Glomerular endothelial cell (primary cell): ENCODE measurements at regions not wholly inside any gene's neighbourhood (a gene's known extent, or its start where the extent isn't known, plus 50 kb on each side); places are given as distances from the start of the nearest gene placed in this dataset.

Experiments used
- DNase-seq: peaks from one replicate; pipeline ENCODE4 v3.0.0-alpha.2; 2011; ENCODE audit warnings: low read depth, low spot score; ENCODE audit errors: extremely low read depth

DNA sequence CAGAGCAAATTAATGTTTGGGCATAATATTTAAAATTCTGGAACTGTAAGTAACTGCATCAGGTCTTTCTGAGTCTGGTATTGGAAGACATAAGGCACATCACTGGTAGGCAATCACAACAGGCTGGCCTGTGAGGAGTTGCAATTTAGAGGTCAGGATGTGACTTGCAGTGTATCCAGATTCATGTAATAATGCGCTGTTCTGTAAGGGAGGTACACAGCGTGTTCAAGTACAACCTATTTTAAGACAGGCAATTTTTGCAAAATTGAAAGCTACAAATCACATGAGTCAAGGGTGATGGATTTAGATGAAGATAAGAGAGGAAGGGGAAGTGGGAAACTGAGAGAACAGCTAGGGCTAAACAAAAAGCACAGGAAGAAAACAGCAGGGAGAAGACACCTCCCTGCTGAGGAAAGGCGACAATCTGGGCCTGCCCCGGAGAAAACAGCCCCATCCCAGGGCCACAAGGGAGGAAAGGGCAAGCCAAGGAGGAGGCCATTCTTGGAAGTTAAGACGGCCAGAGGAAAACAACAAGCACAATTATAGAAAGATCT lies 138.1 kb downstream of the LACC1 start:
- no peak for DNase-seq

DNA sequence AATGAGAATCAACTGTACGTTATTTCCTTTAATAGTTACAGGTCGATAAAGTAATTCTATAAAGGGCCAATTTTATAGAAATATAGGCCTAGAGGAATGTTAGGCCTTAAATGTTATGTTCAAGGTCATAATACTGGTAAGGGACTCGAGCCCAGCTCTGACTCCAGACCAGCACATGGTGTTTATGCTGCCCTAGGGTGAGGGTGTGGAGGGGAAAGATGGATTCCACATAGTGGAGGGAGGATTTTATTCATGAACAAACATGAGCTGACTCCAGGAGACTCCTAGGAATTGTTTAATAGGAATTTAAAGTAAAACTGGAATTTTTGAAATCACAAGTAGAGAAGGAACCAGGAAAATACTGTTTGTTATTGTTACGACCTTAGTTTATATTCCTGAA lies 139.9 kb downstream of the LACC1 start:
- no peak for DNase-seq

DNA sequence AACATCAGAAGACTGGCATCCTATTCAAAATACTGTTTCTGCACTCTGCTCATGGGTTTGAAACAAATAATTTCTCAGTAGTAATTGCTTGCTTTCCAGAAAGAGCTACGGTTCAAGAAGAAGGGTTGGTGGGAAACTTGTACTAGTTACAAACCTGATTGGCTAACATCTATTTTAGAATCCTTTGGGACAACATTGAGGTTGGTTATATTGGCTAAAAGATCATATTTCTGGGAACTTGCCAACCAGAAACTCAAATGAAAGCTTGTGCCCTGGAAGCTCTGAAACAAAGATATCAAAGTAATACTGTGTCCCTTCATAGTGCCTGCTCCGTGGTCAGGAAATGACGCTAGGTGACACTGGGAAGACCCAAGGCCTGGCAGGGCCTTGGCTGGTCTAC lies 141.7 kb downstream of the LACC1 start:
- DNase-seq = no peak

DNA sequence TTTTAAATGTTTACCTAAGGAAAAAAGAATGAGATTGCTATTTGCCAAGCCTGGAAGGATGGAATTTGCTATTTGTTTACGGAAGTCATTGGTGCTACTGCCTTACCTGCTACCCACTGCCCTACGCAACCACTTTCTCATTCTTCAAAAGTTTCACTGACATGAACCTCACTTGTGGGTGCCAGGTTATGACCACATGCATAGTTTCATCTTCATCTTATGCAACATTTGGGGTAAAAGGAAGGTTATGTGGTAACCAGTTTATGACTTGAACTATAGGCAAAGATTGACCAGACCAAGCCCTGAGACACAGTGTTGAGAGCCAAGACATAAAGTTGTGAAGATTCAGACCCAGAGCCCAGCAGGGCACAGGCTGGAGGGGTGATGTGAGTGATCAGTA lies 142.5 kb downstream of the LACC1 start:
- DNase-seq = no peak

DNA sequence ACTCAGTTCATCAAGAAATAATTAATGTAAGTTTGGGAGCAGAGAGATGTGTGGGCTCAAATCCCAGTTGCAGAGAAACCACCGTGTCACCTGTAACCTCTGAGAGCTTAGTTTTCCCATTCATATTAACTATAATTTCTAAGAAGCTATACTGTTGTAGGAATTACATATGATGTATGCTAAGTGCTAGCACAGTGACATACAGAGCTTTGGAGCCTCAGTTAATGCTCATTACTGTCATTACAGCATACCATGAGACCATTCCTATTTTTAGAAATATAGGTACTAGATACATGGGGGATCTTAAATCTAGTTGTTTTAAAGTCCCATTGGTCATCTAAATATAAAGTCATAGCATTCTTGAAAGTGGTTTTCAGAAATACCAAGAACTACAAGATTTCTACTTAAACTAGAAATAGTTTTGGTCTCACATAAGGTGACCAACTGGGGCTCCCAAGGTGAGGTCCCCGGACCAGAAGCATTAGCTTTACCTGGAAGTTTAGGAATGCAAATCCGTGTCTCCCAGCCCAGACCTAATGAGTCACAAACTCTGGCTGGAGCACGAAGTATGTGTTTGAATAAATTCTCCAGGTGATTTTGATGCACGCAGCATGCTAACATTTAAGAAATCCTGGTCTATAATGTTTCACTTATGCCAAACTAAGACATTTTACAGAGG lies 144.6 kb downstream of the LACC1 start:
- DNase-seq = no peak

DNA sequence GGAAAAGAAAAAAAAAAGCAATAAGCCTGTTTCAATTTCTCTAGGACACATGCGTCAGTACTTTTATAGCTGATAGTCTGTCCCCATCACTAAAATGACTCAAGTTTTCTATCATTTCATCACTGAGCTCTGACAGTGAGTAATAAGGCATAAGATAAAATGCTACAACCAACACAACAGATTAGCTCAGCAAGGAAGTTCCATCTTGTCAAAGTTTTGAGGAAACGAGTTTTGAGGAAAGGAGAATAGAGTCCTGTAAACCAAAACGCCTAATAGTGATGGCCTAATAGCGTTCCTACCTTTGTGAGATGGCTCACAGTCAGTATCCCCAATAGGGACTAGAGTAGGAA lies 145.1 kb downstream of the LACC1 start:
- no peak for DNase-seq

DNA sequence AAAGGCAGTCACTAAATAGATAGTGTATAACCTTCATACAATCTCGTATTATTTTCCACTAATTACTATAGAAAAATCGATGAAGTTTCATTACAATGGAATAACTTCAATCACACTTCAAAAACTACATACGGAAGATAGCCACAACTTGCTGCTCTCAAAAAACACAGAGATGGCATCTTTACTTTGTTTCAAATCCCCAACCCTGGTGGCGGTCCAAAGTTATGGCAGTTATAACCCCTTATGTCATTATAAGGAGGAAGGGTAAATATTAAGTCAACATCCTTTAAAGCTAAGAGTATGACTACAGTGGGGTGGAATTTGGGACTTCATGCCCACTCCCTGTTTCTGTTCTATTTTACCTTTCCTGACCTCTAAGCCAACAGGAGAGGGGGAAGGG lies 146.5 kb downstream of the LACC1 start:
- DNase-seq = no peak

DNA sequence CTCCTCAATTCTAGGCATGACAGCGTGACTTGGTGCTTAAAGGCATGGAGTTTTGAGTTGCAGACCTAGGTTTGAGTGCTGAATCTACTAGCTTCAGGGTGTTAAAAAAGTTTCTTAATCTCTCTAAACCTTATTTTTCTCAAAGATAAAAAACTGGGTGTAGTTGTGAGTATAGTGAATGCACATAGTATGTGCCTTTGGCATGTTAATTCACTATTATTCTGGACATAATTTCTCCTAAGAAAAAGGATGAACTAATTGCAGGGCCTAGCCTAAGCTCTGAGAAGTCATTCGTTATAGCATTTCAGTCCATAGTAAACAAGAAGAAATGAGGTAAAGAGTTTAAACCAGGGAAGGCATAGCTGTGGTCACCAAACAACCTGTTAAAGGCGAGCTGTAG lies 149.0 kb downstream of the LACC1 start:
- no peak for DNase-seq

DNA sequence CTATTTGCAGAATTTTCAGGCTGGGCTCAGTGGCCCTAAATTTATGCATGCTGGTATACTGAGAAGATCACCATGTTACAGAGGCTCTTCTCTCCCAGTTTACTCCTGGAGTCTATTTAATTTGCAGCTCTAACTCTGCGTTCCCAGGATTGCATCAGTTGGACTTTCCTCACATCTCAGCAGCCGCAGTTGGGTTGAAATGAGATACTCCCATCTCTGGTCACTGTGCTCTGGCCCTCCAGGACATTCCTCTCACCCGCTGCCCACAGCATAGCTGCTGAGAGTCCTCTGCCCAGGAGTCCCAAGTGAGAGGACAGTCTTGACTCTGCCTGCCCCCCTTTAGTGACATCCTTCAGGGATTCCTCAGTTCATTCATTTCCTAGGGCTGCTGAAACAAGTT lies 150.9 kb downstream of the LACC1 start:
- DNase-seq = no peak

DNA sequence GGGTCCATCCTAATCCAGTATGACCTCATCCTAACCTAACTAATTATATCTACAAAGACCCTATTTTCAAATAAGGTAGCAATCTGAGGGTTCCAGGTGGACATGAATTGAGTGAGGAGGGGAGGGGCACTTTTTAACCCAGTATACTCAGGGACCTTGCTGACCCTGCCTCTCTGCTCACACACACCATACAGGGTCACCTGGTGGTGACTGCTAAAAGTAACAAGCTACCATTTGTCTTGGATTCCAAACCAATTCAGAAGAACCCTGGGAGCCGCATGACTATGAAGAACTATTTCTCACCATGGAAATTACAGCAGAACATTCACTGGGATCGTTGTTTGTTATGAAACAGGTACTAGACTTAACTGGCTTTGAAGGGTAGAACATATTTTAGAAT lies 151.9 kb downstream of the LACC1 start:
- DNase-seq = no peak

DNA sequence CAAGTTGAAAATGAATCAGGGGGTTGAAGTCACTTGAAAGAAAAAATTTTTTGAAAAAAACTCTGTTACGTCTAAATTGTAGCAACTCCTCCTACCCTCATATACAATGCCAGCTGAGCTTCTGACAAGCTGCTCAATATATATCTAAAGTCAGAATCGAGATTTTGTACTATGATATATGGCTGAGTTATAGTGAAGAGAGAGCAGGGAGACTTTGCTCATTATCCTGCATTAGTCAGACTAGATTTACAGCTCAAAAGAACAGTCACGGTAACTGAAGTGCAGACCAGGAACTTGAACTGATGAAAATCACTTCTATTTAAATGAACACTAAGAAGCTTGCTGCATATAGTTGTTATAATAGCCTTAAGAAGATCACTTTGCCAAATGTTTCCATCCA lies 153.1 kb downstream of the LACC1 start:
- no peak for DNase-seq

DNA sequence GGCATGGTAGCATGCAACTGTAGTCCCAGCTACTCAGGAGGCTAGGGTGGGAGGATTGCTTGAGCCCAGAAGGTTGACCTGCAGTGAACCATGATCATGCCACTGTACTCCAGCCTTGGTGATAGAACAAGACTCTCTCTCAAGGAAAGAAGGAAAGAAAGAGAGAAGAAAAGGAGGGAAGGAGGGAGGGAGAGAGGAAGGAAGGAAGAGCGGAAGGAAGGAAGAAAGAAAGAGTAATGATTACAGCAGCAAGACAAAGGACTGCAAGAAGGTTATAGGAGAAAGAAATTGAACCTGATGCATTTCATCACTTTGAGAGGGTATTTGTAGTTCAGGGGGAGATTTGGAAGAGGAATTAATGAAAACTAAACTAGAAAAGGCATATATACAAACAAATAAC lies 155.7 kb downstream of the LACC1 start:
- no peak for DNase-seq

DNA sequence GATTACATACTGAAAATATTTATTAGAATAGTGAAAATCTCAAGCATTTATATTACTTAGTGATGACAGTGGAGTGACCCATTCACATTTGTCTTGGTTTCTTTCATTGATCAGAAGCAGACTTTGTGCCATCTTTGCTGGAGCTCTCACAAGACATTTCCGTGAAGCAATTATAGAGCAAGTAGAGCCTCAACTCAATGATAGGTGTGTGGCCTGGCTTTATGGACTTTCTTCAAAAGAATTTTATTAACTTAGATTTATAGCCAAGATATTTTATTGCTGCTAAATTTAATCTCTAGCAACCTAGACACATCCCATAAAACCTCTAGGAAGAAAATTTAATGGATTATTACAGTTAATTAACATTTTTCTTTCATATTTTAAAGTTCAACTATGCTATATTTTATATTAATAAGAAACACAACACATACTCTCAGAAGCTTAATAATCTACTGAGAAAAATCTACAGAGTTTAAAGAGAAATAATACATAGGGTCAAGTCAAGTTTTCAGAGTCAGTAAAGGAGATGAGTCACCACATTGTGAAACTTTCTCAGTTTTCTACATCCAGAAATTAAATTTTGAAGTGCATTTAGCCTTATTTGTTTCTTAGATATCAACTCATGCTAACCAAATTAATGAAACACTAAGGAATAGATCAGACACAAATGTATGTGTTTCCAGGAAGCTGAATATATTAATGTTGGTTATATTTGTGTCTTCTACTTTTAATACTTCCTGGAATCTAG lies 160.5 kb downstream of the LACC1 start:
- DNase-seq = no peak

DNA sequence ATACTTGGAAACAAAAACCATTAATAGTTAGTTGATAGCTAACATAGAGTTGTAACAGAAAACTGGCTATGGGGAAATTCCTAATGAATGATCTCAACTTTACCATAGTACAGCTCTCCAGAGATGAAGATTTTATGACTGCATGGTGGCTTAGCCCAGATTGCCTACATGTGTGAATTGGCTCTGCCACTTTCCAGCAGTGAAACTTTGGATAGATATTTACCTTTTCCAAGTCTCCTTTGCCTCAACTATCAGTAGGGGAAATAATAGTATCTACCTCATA lies 161.1 kb downstream of the LACC1 start:
- no peak for DNase-seq

DNA sequence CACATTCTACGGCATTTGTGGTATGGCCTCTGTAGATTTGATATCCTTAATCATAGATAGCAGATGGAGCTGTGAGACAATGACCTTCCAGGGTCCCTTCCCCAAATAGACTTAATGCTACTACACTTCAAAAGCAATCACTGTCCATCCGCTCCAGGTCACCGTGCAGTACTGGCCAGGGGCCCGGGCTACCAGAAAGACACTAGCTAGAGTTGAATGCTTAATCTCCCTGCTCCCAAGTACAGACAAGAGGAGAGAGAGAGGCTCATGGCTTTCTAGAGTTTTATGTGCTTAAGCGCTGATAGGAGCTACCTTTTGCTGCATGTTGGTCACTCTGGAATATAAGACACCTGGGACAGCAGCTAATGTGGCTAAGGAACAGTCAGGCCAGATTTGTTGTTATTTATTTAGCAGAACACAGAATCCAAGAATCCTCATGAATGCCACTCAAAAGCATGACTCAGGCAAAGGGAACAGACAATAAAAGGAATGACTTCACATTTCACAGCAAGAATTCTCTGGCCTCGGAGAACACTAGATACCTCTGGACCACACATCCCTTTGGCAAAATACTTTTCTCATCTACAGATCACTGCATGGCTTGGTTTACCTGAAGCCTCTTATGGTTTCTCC lies 165.0 kb downstream of the LACC1 start:
- no peak for DNase-seq

DNA sequence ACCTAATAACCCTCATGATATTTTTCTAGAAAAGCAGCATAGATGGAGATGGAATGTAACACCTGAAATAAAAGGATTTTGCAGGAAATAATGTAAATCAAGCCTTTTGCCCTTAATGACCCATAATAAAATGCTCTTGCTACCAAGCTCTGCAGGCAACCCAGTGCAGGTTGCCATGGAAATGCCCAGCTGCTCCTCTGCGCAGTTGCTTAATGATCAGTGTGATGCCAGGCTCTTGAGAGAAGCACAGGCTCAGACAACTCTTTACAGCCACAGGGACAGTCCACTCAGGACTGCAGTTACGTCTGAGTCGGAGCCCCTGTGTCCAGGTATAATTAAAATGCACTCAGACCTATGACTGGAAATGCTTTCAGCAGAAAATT lies 165.5 kb downstream of the LACC1 start:
- no peak for DNase-seq

DNA sequence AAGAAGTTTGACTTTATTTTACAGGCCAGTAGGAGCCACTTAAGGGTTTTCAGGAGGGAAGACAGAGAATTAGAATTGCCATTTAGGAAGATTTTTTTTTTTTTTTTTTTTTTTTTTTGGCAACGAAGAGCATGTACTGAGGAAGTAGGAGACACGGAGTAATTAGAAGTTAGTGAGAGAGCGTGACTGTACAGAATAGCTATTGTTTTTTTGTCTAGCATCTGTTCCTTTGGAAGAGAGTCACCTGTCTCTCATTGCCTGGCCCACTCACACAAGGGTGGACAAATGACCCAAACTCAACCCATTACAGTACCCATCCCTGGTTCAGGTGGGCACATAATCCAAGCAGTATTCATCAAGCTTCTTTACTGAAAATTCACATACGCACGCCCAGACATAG lies 166.7 kb downstream of the LACC1 start:
- DNase-seq = no peak

DNA sequence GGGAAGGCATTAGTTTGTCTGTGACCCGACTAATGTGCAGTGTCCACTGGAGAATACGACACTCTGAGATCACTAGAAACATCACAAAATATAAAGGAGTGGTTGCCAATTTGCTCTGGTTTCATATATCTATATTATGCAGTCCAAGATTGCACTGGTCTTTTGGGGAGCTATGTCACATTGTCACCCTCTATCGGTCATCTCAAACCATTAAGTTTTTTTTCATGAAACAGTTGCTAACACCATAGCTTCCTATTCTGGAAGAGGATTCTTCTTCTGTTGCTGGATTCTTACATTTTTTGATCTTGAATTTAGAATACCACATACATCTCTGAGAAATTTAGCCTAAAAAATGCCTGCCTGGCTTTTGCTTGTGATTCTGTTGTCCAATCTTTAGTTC lies 168.6 kb downstream of the LACC1 start:
- no peak for DNase-seq

DNA sequence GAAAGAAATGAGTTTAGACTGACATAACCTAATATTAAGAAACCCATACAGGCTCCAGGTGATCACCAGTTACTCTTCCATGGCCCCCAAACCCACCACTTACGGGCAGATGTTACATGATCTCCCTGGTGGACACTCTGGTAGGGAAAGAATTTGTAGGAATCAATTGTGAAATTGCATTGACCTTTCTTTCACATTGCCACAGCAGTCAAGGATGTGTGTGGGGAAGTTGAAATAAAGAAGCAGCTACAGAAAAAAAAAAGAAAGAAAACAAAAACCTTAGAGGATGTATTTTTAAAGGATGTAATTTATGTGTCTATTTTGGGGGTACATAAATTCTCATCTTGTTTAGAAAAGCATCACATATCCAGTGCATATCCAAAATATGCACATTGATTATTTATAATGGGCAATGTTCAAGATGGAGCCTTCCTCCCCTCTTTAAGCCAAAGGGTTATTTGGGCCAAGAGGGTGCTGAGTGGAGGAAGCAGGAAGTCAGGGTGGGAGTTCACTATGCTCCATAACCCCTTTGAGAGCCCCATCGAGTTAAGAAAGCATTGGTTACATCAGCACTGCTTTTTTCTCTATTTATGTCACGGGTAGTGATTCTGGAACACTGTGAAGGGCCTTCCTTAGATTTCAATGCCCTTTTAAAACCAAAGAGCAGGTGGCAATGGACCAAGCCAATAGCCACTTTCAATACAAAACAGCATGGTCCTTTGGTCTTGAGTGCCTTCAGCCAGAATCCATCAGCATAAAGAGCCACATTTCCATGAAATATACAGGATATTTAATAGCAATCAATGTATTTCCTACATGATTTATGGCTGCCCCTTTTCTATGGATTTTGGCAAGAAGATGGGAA lies 169.6 kb downstream of the LACC1 start:
- no peak for DNase-seq

DNA sequence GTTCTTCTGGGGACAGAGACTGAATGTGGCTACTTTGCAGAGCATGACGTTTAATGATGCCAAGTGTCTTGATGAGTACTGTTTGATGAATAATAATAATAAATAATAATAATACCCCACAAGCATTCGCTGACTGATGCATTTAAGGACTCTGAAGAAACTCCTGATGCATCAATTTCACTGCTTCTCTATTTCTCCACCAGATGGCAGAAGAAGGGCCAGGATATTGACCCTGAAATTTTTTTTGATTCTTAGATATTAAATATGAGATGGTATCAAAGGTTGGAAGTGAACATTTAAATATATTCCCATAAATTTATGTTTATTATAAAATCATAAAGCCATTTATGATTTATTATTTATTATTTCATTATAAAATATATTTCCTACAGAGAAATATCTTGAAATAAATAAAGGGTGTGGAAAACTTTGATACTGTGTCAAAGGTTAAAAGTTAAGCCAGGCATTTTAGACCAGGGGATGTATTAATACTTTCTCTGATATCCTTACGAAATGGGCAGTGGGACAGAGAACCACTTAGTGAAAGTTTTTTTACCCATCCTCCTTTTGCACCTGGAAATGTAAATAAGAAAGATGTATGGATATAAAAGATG lies 170.9 kb downstream of the LACC1 start:
- peak; percentile 23 for DNase-seq

DNA sequence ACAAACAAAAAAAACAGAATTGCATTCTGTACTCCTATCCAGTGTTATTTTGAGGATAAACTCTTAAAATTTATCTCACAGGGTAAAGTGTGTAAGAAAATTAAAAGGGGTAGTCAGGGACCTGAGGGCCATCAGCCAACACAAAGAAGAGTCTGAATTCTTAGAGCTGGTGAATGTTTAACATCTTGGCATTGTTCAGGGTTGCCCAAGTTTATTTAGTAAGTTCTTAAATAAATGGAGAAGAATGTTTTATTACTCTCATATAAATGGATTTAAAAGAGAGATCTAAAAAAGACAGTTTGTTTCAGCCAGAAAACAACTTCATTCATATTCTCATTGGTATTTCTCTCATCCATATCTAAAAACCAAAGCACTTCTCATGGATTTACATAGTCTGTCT lies 171.7 kb downstream of the LACC1 start:
- DNase-seq = no peak
